ENCODE measurements at regions not wholly inside any gene's neighbourhood (a gene's known extent, or its start where the extent isn't known, plus 50 kb on each side); places are given as distances from the start of the nearest gene placed in this dataset.
A peak's percentile ranks its signal among the peaks of the same experiment; 100 is the strongest.
"Not testable (repeated sequence)": the region's sequence is repeated elsewhere in the genome, so short reads cannot be mapped to it uniquely, and the experiment has no call there.

DNA sequence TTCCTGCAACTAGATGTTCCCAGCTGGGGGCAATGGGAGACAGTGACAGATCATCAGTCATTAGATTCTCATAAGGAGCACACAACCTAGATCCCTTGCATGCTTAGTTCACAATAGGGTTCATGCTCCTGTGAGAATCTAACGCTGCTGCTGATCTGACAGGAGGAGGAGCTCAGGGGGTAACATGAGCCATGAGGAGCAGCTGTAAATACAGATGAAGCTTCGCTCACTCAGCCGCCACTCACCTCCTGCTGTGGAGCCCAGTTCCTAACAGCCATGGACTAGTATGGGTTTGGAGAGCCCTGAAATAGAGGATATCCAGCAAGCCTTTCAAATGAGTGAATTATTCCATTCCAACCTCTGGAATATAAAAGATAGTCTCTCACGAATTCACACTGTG is 137.0 kb upstream of the NIPA1 start:
- not testable (repeated sequence) for H3K4me3 ChIP-seq (ENCODE audit: low read length); H4K5ac ChIP-seq (ENCODE audit: low read length); H3K18ac ChIP-seq (ENCODE audit: low read length); H3K23ac ChIP-seq (ENCODE audit: low read length); H3K4me1 ChIP-seq (ENCODE audit: control insufficient read depth, low read depth, low read length); H2BK120ac ChIP-seq (ENCODE audit: low read depth, low read length); H2AK5ac ChIP-seq (ENCODE audit: low read length); H2BK15ac ChIP-seq (replicated peaks; ENCODE audit: low read depth); H3K56ac ChIP-seq (ENCODE audit: low read length); H3K79me2 ChIP-seq (ENCODE audit: control insufficient read depth, insufficient read depth, low read length); H2BK5ac ChIP-seq (ENCODE audit: low read length); H4K8ac ChIP-seq (ENCODE audit: low read depth, low read length); DNase-seq; H3K36me3 ChIP-seq (ENCODE audit: control insufficient read depth, insufficient read depth, low read length); H3K9ac ChIP-seq (ENCODE audit: low read length); H3K4ac ChIP-seq (ENCODE audit: low read depth, low read length); H3K79me1 ChIP-seq (ENCODE audit: low read length); H3K27me3 ChIP-seq (ENCODE audit: insufficient read depth, low read length, poor library complexity); H3K27ac ChIP-seq (ENCODE audit: low read depth, low read length); H3K4me2 ChIP-seq (ENCODE audit: low read length)
- WGBS (ENCODE audit: extremely low coverage, insufficient coverage, low lambda C conversion rate) = no CpG with 5 or more reads among the region's 4 CpGs

- not testable (repeated sequence) for H3K4me2 ChIP-seq (ENCODE audit: low read length)
- WGBS (ENCODE audit: extremely low coverage, insufficient coverage, low lambda C conversion rate) = no CpG with 5 or more reads among the region's 2 CpGs
These were observed 135.3 kb upstream of the NIPA1 start for GRCh38 chr15:22651179-22651578.

DNA sequence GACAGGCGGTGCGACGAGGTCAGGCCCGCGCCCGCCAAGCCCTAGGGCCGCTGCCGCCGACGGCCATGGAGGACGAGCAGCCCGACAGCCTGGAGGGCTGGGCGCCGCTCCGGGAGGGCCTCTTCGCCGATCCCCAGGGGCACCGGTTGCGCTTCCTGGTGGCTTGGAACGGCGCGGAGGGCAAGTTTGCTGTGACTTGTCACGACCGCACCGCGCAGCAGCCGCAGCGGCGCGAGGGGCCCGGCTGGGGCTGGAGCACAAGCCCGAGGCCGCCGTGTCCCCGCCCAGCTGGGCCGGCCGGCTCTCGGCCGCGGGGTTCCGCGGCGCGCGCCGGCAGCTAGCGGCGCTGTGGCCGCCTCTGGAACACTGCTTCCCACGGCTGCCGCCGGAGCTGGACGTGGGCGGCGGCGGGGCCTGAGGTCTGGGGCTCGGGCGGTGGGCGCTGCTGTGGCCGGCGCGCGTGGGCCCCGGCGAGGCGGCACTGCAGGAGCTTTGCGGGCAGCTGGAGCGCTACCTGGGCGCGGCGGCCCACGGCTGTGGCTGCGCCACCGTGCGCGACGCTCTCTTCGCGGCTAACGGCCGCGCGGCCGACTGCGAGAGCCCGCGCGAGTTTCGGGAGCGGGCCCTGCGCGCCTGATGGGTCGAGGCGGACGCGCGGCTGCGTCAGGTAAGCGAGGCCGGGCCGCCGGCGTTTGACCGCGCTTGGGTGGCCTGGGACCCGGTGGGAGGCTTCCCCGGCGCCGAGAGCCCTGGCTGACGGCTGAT is 122.0 kb upstream of the NIPA1 start:
- not testable (repeated sequence) for H2AK5ac ChIP-seq (ENCODE audit: low read length); H3K27me3 ChIP-seq (ENCODE audit: insufficient read depth, low read length, poor library complexity); H4K8ac ChIP-seq (ENCODE audit: low read depth, low read length); H3K4me1 ChIP-seq (ENCODE audit: control insufficient read depth, low read depth, low read length); H2BK5ac ChIP-seq (ENCODE audit: low read length); H3K27ac ChIP-seq (ENCODE audit: low read depth, low read length); H3K36me3 ChIP-seq (ENCODE audit: control insufficient read depth, insufficient read depth, low read length); H3K4ac ChIP-seq (ENCODE audit: low read depth, low read length); H3K79me1 ChIP-seq (ENCODE audit: low read length); H4K5ac ChIP-seq (ENCODE audit: low read length); H2BK15ac ChIP-seq (replicated peaks; ENCODE audit: low read depth); H3K23ac ChIP-seq (ENCODE audit: low read length); H3K79me2 ChIP-seq (ENCODE audit: control insufficient read depth, insufficient read depth, low read length); H3K18ac ChIP-seq (ENCODE audit: low read length); H2BK120ac ChIP-seq (ENCODE audit: low read depth, low read length); H3K4me2 ChIP-seq (ENCODE audit: low read length); H3K4me3 ChIP-seq (ENCODE audit: low read length)
- H3K56ac ChIP-seq (ENCODE audit: low read length) = peak overlapping the region; percentile 70
- DNase-seq = peak; percentile 25
- peak overlapping the region; percentile 55 for H3K9ac ChIP-seq (ENCODE audit: low read length)
- no CpG with 5 or more reads among the region's 110 CpGs for WGBS (ENCODE audit: extremely low coverage, insufficient coverage, low lambda C conversion rate)

More at GRCh38 chr15:22651179-22651578, 135.3 kb upstream of the NIPA1 start:
- not testable (repeated sequence) for H3K79me2 ChIP-seq (ENCODE audit: control insufficient read depth, insufficient read depth, low read length); H3K23ac ChIP-seq (ENCODE audit: low read length); H3K79me1 ChIP-seq (ENCODE audit: low read length); DNase-seq; H2AK5ac ChIP-seq (ENCODE audit: low read length); H3K4ac ChIP-seq (ENCODE audit: low read depth, low read length); H3K4me1 ChIP-seq (ENCODE audit: control insufficient read depth, low read depth, low read length); H2BK120ac ChIP-seq (ENCODE audit: low read depth, low read length); H3K18ac ChIP-seq (ENCODE audit: low read length); H4K8ac ChIP-seq (ENCODE audit: low read depth, low read length); H2BK5ac ChIP-seq (ENCODE audit: low read length); H3K27me3 ChIP-seq (ENCODE audit: insufficient read depth, low read length, poor library complexity); H3K27ac ChIP-seq (ENCODE audit: low read depth, low read length); H3K56ac ChIP-seq (ENCODE audit: low read length); H4K5ac ChIP-seq (ENCODE audit: low read length); H3K9ac ChIP-seq (ENCODE audit: low read length); H3K4me3 ChIP-seq (ENCODE audit: low read length); H2BK15ac ChIP-seq (replicated peaks; ENCODE audit: low read depth); H3K36me3 ChIP-seq (ENCODE audit: control insufficient read depth, insufficient read depth, low read length)

GRCh38 chr15:22665059-22665702 is 121.3 kb upstream of the NIPA1 start:
- H3K4me2 ChIP-seq (ENCODE audit: low read length); H3K27me3 ChIP-seq (ENCODE audit: insufficient read depth, low read length, poor library complexity); H4K5ac ChIP-seq (ENCODE audit: low read length); H2AK5ac ChIP-seq (ENCODE audit: low read length); H3K27ac ChIP-seq (ENCODE audit: low read depth, low read length); H3K79me1 ChIP-seq (ENCODE audit: low read length); H4K8ac ChIP-seq (ENCODE audit: low read depth, low read length); H3K56ac ChIP-seq (ENCODE audit: low read length); H2BK5ac ChIP-seq (ENCODE audit: low read length); H2BK120ac ChIP-seq (ENCODE audit: low read depth, low read length); H3K23ac ChIP-seq (ENCODE audit: low read length); H3K4me3 ChIP-seq (ENCODE audit: low read length); H2BK15ac ChIP-seq (replicated peaks; ENCODE audit: low read depth); H3K9ac ChIP-seq (ENCODE audit: low read length); H3K18ac ChIP-seq (ENCODE audit: low read length); H3K36me3 ChIP-seq (ENCODE audit: control insufficient read depth, insufficient read depth, low read length); H3K4ac ChIP-seq (ENCODE audit: low read depth, low read length); H3K79me2 ChIP-seq (ENCODE audit: control insufficient read depth, insufficient read depth, low read length); H3K4me1 ChIP-seq (ENCODE audit: control insufficient read depth, low read depth, low read length): not testable (repeated sequence)
- peak; percentile 36 for DNase-seq
- no CpG with 5 or more reads among the region's 22 CpGs for WGBS (ENCODE audit: extremely low coverage, insufficient coverage, low lambda C conversion rate)

DNA sequence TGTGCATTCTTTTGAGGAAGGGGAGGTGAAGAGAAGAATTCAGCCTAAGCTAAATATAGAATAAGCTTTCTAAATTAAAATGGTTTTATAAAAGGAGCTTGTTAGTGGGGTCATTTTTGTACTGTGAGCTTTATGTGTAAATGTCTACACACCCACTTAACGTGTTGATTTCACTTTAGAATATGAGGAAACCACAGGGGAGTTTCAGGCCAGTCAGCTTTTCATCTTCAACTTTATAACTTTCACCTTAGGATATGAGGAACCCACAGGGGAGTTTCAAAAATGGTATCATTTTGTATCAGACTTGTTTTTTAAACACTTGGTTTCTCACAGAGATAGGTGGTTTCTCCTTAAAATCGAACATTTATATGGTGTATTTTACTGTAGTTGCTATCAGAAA is 120.7 kb upstream of the NIPA1 start:
- H3K79me1 ChIP-seq (ENCODE audit: low read length); H3K4me2 ChIP-seq (ENCODE audit: low read length); H2BK5ac ChIP-seq (ENCODE audit: low read length); H3K9ac ChIP-seq (ENCODE audit: low read length); H3K79me2 ChIP-seq (ENCODE audit: control insufficient read depth, insufficient read depth, low read length); H3K56ac ChIP-seq (ENCODE audit: low read length); H2AK5ac ChIP-seq (ENCODE audit: low read length); H3K4ac ChIP-seq (ENCODE audit: low read depth, low read length); DNase-seq; H2BK15ac ChIP-seq (replicated peaks; ENCODE audit: low read depth); H2BK120ac ChIP-seq (ENCODE audit: low read depth, low read length); H3K18ac ChIP-seq (ENCODE audit: low read length); H3K23ac ChIP-seq (ENCODE audit: low read length); H4K5ac ChIP-seq (ENCODE audit: low read length); H3K4me3 ChIP-seq (ENCODE audit: low read length); H3K4me1 ChIP-seq (ENCODE audit: control insufficient read depth, low read depth, low read length); H3K36me3 ChIP-seq (ENCODE audit: control insufficient read depth, insufficient read depth, low read length); H3K27me3 ChIP-seq (ENCODE audit: insufficient read depth, low read length, poor library complexity); H3K27ac ChIP-seq (ENCODE audit: low read depth, low read length); H4K8ac ChIP-seq (ENCODE audit: low read depth, low read length): not testable (repeated sequence)
- no CpG with 5 or more reads among the region's 2 CpGs for WGBS (ENCODE audit: extremely low coverage, insufficient coverage, low lambda C conversion rate)
